HUES48 (cell line): ENCODE measurements at regions not wholly inside any gene's neighbourhood (a gene's known extent, or its start where the extent isn't known, plus 50 kb on each side); places are given as distances from the start of the nearest gene placed in this dataset.

Experiments
- H3K27ac ChIP-seq: one replicate; pipeline ENCODE4 v1.7.0; 2013; ENCODE audit warnings: low read depth, low read length, inconsistent platforms
- H3K27me3 ChIP-seq: 2 replicates; pipeline ENCODE4 v1.6.1; 2013; ENCODE audit warnings: mild to moderate bottlenecking, low read length; ENCODE audit not compliant: control insufficient read depth, insufficient read depth
- H3K36me3 ChIP-seq: 2 replicates; pipeline ENCODE4 v1.6.1; 2013; ENCODE audit warnings: low read length; ENCODE audit not compliant: control insufficient read depth, insufficient read depth
- H3K4me1 ChIP-seq: 2 replicates; pipeline ENCODE4 v1.6.1; 2013; ENCODE audit warnings: mild to moderate bottlenecking, low read length; ENCODE audit not compliant: control insufficient read depth, insufficient read depth
- H3K4me3 ChIP-seq: 2 replicates; pipeline ENCODE4 v1.5.1; 2013; ENCODE audit warnings: mild to moderate bottlenecking, low read depth, low read length
- H3K9ac ChIP-seq: 2 replicates; pipeline ENCODE4 v1.6.1; 2013; ENCODE audit warnings: mild to moderate bottlenecking, low read depth, low read length, moderate library complexity
- H3K9me3 ChIP-seq: 2 replicates; pipeline ENCODE4 v1.6.1; 2013; ENCODE audit warnings: low read length; ENCODE audit not compliant: control insufficient read depth, insufficient read depth

DNA sequence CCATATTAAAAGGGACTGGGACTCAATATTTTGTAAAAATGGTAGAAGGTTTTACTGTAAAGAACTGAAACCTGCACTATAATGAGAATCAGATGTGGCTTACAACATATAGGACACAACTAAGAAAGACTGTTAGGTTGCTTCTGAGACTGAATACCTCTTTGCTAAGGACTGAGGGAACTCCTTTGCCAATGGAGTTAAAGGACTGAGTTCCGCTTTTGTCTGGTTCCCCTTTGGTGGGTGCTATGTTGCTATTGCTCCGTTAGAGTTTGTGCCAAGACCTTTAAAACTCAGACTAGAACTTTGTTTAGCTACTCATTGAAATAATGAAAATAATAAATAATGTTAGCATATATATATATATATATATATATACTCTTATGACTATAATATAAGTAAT is 147.8 kb upstream of the KCNMB2 start:
- no peaks in the 10 kb centered on the region for H3K9me3 ChIP-seq
- H3K27ac ChIP-seq = no peak overlapping the region
- H3K27me3 ChIP-seq = no peaks in the 10 kb centered on the region
- H3K9ac ChIP-seq = no peak overlapping the region
- no peak overlapping the region for H3K4me3 ChIP-seq
- H3K36me3 ChIP-seq = no peaks in the 10 kb centered on the region
- peaks cover 11% of the 10 kb centered on the region; the same call in 1 of the 2 replicates for H3K4me1 ChIP-seq

DNA sequence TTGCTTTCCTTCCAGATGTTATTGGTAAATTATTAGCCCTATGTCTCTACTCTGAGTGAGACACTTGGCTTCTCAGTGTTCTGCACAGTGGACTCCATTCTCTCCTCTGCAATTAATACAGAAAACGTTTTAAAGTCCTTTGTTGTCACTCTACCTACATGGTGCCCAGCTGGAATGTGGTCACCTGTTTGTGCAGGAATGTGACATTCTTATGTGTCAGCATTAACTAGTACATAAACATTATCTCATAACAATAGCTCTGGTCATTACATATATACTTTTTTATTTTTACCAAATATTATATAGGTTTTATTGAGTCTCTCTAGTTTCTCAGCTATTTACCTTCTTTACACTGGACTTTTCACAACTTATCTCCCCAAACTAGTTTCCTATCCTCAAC is 147.0 kb upstream of the KCNMB2 start:
- Histone ChIP-seq H3K4me3 (no peak overlapping the region), H3K9ac (no peak overlapping the region), H3K36me3 (no peaks in the 10 kb centered on the region), H3K27me3 (no peaks in the 10 kb centered on the region), H3K27ac (no peak overlapping the region), H3K4me1 (peaks cover 11% of the 10 kb centered on the region; the same call in 1 of the 2 replicates), H3K9me3 (no peaks in the 10 kb centered on the region)

DNA sequence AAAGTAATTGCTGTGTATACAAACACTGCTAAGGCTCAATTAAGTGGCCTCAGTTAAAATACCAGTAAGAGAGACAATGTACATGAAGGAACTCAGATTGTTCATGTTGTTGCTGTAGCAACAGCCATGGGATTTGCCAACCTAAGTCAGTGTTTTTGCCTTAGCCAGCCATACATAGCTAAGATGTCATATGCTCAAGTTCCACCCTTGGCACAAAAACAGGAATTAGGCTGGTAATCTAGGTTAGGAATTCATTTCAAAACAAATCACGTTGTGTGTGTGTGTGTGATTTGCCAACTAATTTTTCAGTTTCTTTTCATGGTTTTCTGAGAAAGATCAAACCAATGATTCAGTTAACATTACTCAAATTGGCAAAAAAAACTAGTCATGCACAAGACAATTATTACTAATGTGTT is 143.7 kb upstream of the KCNMB2 start:
- H3K9ac ChIP-seq = no peak overlapping the region
- H3K9me3 ChIP-seq = no peaks in the 10 kb centered on the region
- no peaks in the 10 kb centered on the region for H3K36me3 ChIP-seq
- H3K4me1 ChIP-seq = peaks cover 4% of the 10 kb centered on the region; the same call in 1 of the 2 replicates
- no peak overlapping the region for H3K27ac ChIP-seq
- no peaks in the 10 kb centered on the region for H3K27me3 ChIP-seq
- H3K4me3 ChIP-seq = no peak overlapping the region

DNA sequence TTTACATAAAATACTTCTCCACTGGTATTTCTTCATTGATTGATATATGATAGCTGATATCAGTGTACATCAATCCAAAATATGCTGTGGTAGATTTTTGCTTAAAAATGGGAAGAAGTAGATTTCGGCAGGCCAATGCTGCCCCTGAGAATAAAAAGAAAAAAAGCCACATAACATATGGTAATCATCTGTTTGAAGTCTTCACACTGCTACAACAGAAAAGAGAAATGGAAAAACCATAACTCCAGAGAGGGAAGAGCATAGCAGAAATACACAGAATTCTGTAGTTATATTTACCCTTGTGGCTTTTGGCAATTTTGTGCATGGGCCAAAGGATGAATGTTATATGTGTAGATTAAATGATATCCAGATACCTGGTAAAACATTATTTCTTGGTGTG is 143.1 kb upstream of the KCNMB2 start:
- Histone ChIP-seq H3K9me3 (no peaks in the 10 kb centered on the region), H3K9ac (no peak overlapping the region), H3K36me3 (no peaks in the 10 kb centered on the region), H3K4me3 (no peak overlapping the region), H3K4me1 (peaks cover 4% of the 10 kb centered on the region; the same call in 1 of the 2 replicates), H3K27me3 (no peaks in the 10 kb centered on the region), H3K27ac (no peak overlapping the region)

DNA sequence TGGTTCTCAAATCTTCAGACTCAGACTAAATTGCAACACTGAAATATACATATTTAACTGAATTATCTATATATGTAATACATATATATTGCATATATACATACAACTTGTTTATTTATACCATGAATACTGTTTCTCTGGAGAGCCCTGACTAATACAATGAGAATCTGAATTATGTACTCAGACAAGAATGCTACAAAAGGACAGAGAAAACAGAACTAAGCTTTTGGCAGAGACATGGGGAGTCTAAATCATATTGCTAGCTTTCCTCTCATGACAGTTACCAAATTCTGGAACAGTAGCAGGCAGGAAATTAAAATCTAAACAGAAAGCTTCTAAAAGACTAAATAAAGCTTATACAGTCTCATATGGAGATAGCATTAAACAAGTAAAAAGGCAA is 142.4 kb upstream of the KCNMB2 start:
- no peaks in the 10 kb centered on the region for H3K36me3 ChIP-seq
- H3K27ac ChIP-seq = no peak overlapping the region
- peaks cover 4% of the 10 kb centered on the region; the same call in 1 of the 2 replicates for H3K4me1 ChIP-seq
- H3K9me3 ChIP-seq = no peaks in the 10 kb centered on the region
- H3K9ac ChIP-seq = no peak overlapping the region
- H3K27me3 ChIP-seq = no peaks in the 10 kb centered on the region
- H3K4me3 ChIP-seq = no peak overlapping the region

DNA sequence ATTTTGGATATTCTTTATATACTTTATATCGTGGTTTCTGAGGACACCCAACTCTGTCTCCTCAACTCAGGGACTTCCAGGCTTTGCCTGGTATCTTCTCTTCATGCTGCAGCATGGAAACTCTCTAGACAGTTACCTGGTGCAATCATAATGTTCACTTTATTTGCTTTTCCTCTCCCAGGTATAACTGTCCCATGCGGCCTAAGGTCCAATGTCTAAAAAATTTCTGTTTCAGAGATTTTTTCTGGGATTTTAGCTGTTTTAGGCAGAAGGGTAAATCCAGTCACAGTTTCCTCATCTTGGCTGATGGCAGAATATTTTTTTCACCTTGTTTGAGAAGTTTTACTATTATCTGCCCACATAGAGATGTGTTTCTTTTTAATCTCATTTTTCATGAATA is 139.9 kb upstream of the KCNMB2 start:
- Histone ChIP-seq H3K9me3 (no peaks in the 10 kb centered on the region), H3K9ac (no peak overlapping the region), H3K36me3 (no peaks in the 10 kb centered on the region), H3K4me1 (no peaks in the 10 kb centered on the region), H3K27ac (no peak overlapping the region), H3K27me3 (no peaks in the 10 kb centered on the region), H3K4me3 (no peak overlapping the region)

DNA sequence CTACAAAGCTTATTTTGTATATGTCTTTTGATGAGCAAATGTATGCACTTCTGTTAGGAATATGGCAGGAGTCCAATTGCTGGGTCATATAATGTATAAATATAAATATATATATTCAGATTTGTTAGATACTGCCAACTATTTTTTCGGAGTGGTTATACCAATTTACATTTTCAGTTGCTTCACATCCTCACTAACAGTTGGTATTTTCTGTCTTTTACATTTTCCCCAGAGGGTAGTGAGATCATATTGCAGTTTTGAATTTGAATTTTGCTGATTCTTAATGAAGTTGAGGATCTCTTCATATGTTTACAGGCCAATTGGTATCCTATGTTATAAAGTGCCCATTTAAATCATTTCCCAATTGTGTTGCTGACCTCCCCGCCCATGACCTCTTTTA is 139.0 kb upstream of the KCNMB2 start:
- Histone ChIP-seq H3K4me1 (no peaks in the 10 kb centered on the region), H3K36me3 (no peaks in the 10 kb centered on the region), H3K9ac (no peak overlapping the region), H3K27ac (no peak overlapping the region), H3K9me3 (no peaks in the 10 kb centered on the region), H3K27me3 (no peaks in the 10 kb centered on the region), H3K4me3 (no peak overlapping the region)

DNA sequence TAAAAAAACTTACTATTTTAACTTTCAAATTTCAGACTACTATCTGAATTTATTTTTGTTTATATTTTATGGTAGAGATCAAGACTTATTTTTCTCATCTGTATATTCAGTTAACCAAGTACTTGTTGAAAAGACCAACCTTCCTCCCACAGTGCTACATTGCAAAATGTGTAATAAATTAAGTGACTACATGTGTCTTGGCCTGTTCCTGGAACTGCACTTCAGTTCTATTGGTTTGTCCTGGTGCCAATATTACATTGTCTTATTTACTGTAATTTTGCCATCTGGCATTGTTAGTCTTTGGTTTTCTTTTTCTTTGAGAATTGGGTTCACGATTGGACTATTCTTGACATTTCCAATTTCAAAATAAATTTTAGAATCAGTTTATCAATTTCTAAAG is 138.4 kb upstream of the KCNMB2 start:
- no peaks in the 10 kb centered on the region for H3K36me3 ChIP-seq
- H3K27me3 ChIP-seq = no peaks in the 10 kb centered on the region
- no peak overlapping the region for H3K27ac ChIP-seq
- H3K9ac ChIP-seq = no peak overlapping the region
- H3K9me3 ChIP-seq = no peaks in the 10 kb centered on the region
- H3K4me1 ChIP-seq = no peaks in the 10 kb centered on the region
- H3K4me3 ChIP-seq = no peak overlapping the region

DNA sequence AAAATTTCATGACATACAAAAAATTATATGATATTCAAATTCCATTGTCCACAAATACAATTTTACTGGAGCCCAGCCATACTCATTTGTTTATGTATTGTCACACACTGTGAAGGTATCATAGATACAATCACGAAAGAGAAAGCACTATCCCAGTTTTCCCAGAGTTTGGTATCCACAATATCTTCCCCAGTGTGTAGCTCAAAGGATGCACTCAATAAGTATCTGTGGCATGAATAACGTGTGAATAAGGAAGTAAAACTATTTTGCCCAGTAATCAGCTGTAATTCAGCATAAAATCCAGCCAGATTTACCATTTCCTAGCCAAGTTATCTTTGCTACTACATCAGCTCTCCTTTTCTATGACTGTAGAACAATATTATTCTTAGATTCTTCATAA is 131.3 kb upstream of the KCNMB2 start:
- no peaks in the 10 kb centered on the region for H3K4me1 ChIP-seq
- H3K4me3 ChIP-seq = no peak overlapping the region
- no peaks in the 10 kb centered on the region for H3K36me3 ChIP-seq
- no peaks in the 10 kb centered on the region for H3K9me3 ChIP-seq
- no peak overlapping the region for H3K27ac ChIP-seq
- no peaks in the 10 kb centered on the region for H3K27me3 ChIP-seq
- no peak overlapping the region for H3K9ac ChIP-seq

DNA sequence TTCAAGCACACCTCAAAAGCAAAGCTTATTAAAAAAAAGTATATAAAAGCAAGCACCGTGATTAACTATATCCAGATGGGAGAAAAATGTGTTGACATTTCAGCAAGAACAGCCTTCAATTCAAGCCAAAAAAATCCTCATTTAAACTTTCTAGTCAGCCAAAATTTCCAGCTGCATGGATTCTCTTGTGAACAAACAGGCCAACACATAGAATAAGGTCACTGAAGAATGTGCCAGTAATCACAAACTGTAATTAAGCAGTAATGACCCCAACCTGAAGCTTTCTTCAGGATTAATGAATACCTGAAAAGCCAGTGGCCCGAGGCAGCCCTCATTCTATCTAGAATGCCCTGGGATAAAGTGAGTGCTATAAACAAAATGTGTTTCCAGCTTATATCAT is 130.7 kb upstream of the KCNMB2 start:
- H3K4me1 ChIP-seq = no peaks in the 10 kb centered on the region
- no peaks in the 10 kb centered on the region for H3K36me3 ChIP-seq
- no peaks in the 10 kb centered on the region for H3K9me3 ChIP-seq
- H3K4me3 ChIP-seq = no peak overlapping the region
- no peak overlapping the region for H3K27ac ChIP-seq
- no peaks in the 10 kb centered on the region for H3K27me3 ChIP-seq
- H3K9ac ChIP-seq = no peak overlapping the region

DNA sequence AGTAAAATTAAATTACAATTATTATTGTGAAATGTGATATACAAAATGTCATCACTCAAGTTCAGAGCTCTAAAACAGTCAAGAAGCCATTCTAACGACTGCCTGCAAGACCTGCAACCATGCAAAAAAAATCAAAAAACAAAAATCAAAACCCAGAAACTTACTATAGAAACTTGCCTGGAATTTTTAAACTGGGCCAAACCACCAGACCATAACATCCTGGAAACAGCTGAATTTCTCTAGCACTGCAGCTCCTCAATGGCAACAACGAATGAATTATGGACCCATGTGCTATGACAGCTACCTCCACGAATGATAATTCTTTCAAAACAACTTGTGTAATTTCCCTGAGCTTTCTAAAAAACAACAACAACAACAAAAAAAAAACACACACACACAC is 130.0 kb upstream of the KCNMB2 start:
- Histone ChIP-seq H3K9ac (no peak overlapping the region), H3K4me3 (no peak overlapping the region), H3K9me3 (no peaks in the 10 kb centered on the region), H3K36me3 (no peaks in the 10 kb centered on the region), H3K27me3 (no peaks in the 10 kb centered on the region), H3K27ac (no peak overlapping the region), H3K4me1 (no peaks in the 10 kb centered on the region)

DNA sequence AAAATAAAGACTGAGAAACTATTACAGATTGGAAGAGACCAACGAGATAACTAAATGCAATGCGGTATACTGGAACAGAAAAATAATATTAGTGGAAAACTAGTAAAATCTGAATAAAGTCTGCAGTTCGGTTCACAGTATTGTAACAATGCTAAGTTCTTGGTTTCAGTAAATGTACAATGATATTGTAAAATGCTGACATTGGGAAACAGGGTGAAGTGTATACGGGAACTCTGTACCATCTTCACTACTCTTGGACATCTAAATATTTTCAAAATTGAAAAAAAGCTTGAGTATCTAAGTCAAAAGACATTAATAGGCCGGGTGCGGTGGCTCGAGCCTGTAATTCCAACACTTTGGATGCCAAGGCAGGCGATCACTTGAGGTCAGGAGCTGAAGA is 120.9 kb upstream of the KCNMB2 start:
- no peak overlapping the region for H3K27ac ChIP-seq
- H3K27me3 ChIP-seq = no peaks in the 10 kb centered on the region
- no peaks in the 10 kb centered on the region for H3K36me3 ChIP-seq
- no peaks in the 10 kb centered on the region for H3K9me3 ChIP-seq
- no peak overlapping the region for H3K4me3 ChIP-seq
- H3K9ac ChIP-seq = no peak overlapping the region
- no peaks in the 10 kb centered on the region for H3K4me1 ChIP-seq
